Body of pancreas (tissue), 4 donors: ENCODE measurements at regions not wholly inside any gene's neighbourhood (a gene's known extent, or its start where the extent isn't known, plus 50 kb on each side); places are given as distances from the start of the nearest gene placed in this dataset.
"Not testable (repeated sequence)": the region's sequence is repeated elsewhere in the genome, so short reads cannot be mapped to it uniquely, and the experiment has no call there.

ENCODE experiments used
- ATAC-seq: fragments of 150-250 bp; one replicate; pipeline ENCODE4 v1.9.1; 2016
- DNase-seq, 4 donors: peaks; one replicate each; pipeline ENCODE4 v3.0.0-alpha.2; 2019
- H3K27ac ChIP-seq, 4 donors: fragments of 200-600 bp; sonication (generic); 1 replicate in 3 of 4; 2 replicates in 1 of 4; pipeline versions ENCODE4 v1.5.1 to v1.6.1; 2016 to 2019; ENCODE audit warnings: mild to moderate bottlenecking in 1 of 4, mixed read lengths in 1 of 4, moderate library complexity in 1 of 4
- H3K27me3 ChIP-seq, 2 donors: fragments of 200-600 bp; sonication (generic); one replicate each; pipeline ENCODE4 v1.6.0; 2016; ENCODE audit warnings: mild to moderate bottlenecking in 1 of 2
- H3K36me3 ChIP-seq, 2 donors: fragments of 200-600 bp; sonication (generic); replicated peaks in 1 of 2; 2 replicates each; pipeline ENCODE4 v1.5.1; 2016; ENCODE audit warnings: low read depth in 2 of 2; ENCODE audit not compliant: insufficient read depth in 1 of 2
- H3K4me1 ChIP-seq: fragments of 200-600 bp; sonication (generic); one replicate; pipeline ENCODE4 v1.6.0; 2016
- H3K4me3 ChIP-seq, 2 donors: fragments of 200-600 bp; sonication (generic); 1 replicate in 1 of 2; 2 replicates in 1 of 2; pipeline ENCODE4 v1.5.1; 2016 to 2019
- H3K9me3 ChIP-seq, 3 donors: fragments of 200-600 bp; sonication (generic); 1 replicate in 2 of 3; 2 replicates in 1 of 3; pipeline ENCODE4 v1.5.1; 2016
- POLR2A ChIP-seq, 3 donors: fragments of 450-650 bp; IDR thresholded peaks; one replicate each; pipeline ENCODE4 v1.6.1; 2016; ENCODE audit warnings: antibody characterized with exemption in 3 of 3, mild to moderate bottlenecking in 2 of 3
- WGBS, 2 donors: methylation state at CpG; one replicate each; pipeline ENCODE4 v1.1.5; 2017; 5-methylcytosine and 5-hydroxymethylcytosine counted together
- intact Hi-C: fragments of 100-400 bp; cut with DNase I; formaldehyde crosslinking; loops from one replicate; pipeline ENCODE4 v1.15.1; 2023
- TF ChIP-seq, protein P1 (sequence below), 7 experiments: fragments of 450-650 bp in 4 of 7; fragments of 200-600 bp in 3 of 7; sonication (generic) in 3 of 7; IDR thresholded peaks; one replicate each; pipeline ENCODE4 v1.5.1; 2016 to 2019; ENCODE audit warnings: antibody characterized with exemption in 7 of 7

DNA sequence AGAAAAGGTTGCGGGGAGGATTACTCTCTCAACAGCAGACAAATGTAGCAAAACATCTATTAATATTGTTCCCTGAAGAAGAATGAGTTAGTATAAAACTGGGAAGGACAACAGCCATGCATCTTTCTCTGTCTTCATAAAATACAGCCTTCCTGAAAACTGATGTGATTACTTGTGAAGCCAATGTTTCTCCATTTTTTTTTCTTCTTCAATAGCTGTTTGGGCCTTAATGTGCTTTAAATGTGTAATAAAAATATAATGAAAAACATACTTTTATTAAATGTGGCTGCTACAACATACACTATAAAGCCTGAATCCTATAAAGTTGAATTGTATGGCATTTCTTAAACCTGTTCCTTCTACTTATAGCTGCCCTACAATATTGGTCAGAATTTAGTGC lies 146.3 kb upstream of the LMCD1 start:
- Histone ChIP-seq H3K9me3 (no peaks in the 10 kb centered on the region), H3K4me3 (no peak overlapping the region), H3K27ac (no peak overlapping the region), H3K4me1 (no peaks in the 10 kb centered on the region), H3K27me3 (no peaks in the 10 kb centered on the region), H3K36me3 (no peaks in the 10 kb centered on the region)
- intact Hi-C loops: no loop called here
- DNase-seq (no peak), ATAC-seq (no peak)
- 92 to 100% methylated on average over 1 of the region's 1 CpG for WGBS, 2 donors
- no peak for TF ChIP-seq POLR2A (IDR thresholded peaks at IDR 0.05)
- TF ChIP-seq, protein P1, sequence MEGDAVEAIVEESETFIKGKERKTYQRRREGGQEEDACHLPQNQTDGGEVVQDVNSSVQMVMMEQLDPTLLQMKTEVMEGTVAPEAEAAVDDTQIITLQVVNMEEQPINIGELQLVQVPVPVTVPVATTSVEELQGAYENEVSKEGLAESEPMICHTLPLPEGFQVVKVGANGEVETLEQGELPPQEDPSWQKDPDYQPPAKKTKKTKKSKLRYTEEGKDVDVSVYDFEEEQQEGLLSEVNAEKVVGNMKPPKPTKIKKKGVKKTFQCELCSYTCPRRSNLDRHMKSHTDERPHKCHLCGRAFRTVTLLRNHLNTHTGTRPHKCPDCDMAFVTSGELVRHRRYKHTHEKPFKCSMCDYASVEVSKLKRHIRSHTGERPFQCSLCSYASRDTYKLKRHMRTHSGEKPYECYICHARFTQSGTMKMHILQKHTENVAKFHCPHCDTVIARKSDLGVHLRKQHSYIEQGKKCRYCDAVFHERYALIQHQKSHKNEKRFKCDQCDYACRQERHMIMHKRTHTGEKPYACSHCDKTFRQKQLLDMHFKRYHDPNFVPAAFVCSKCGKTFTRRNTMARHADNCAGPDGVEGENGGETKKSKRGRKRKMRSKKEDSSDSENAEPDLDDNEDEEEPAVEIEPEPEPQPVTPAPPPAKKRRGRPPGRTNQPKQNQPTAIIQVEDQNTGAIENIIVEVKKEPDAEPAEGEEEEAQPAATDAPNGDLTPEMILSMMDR (IDR thresholded peaks at IDR 0.05): no peak

DNA sequence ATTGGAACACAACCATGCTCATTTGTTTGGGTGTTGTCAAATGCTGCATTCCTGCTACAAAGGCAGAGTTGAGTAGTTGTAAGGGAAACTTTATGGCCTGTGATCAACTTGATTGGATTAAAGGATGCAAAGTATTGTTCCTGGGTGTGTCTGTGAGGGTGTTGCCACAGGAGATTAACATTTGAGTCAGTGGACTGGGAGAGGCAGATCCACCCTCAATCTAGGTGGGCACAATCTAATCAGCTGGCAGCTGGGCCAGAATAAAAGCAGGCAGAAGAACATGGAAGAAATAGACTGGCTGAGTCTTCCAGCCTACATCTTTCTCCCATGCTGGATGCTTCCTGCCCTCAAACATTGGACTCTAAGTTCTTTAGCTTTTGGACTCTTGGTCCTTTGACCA lies 145.6 kb upstream of the LMCD1 start:
- intact Hi-C loops, H3K4me1 ChIP-seq, H3K27ac ChIP-seq, ATAC-seq, H3K9me3 ChIP-seq, DNase-seq, H3K27me3 ChIP-seq, H3K4me3 ChIP-seq, H3K36me3 ChIP-seq: not testable (repeated sequence)

GRCh38 chr3:8357859-8358258 lies 143.8 kb upstream of the LMCD1 start:
- Histone ChIP-seq H3K27me3 (no peaks in the 10 kb centered on the region), H3K9me3 (no peaks in the 10 kb centered on the region), H3K27ac (no peak overlapping the region), H3K36me3 (no peaks in the 10 kb centered on the region), H3K4me1 (no peaks in the 10 kb centered on the region), H3K4me3 (no peak overlapping the region)
- DNase-seq (no peak), ATAC-seq (no peak)
- intact Hi-C loops: no loop called here
- TF ChIP-seq, protein P1 (IDR thresholded peaks at IDR 0.05): no peak
- no peak for TF ChIP-seq POLR2A (IDR thresholded peaks at IDR 0.05)
- WGBS, 2 donors: 71% methylated on average over 7 of the region's 7 CpGs

DNA sequence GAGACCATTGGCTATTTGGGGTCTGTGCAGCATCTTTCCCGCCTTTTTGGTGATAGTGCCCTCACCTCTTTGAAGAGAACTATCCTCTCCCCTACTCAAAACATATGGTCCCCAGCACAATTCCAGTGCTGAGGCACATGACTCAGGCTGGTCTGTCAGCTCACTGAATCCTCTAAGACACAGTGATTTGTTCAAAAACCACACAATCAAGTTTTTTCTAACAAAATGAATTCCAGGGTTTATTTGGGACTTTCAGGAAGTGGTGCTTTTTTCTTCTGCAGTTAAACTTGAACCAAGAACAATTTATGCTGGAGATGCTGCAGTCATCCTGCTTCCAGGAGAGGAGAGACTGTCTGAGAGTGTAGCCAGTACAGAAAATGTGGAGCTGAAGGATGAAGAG lies 142.5 kb upstream of the LMCD1 start:
- 96 to 100% methylated on average over 1 of the region's 1 CpG for WGBS, 2 donors
- DNase-seq: no peak
- no peak for TF ChIP-seq POLR2A (IDR thresholded peaks at IDR 0.05)
- TF ChIP-seq, protein P1 (IDR thresholded peaks at IDR 0.05): no peak
- Histone ChIP-seq H3K4me3 (no peak overlapping the region), H3K36me3 (no peaks in the 10 kb centered on the region), H3K27me3 (no peaks in the 10 kb centered on the region), H3K9me3 (no peaks in the 10 kb centered on the region), H3K27ac (no peak overlapping the region), H3K4me1 (no peaks in the 10 kb centered on the region)
- intact Hi-C loops: no loop called here
- ATAC-seq: no peak

DNA sequence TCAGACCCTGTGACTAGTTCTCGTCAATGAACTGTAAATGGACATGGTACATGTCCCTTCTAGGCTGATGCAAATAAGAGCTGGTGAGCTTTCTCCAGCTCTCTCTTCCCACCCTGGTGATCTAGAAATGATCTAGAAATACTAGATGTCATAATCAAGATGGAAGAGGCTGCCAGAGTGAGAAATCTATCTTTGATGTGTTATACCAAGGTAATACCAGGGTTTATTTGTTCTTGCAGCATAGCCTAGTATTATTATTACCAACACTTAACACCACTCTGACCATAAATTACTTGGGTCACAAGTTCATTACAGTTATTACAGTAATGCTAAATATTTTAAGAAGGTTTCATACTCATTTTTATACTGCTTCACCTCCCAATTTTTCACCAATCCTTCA lies 138.4 kb upstream of the LMCD1 start:
- no peaks in the 10 kb centered on the region for H3K4me1 ChIP-seq
- H3K27ac ChIP-seq: no peak overlapping the region
- H3K27me3 ChIP-seq: no peaks in the 10 kb centered on the region
- H3K4me3 ChIP-seq: no peak overlapping the region
- H3K9me3 ChIP-seq: no peaks in the 10 kb centered on the region
- no peak for TF ChIP-seq POLR2A (IDR thresholded peaks at IDR 0.05)
- DNase-seq (no peak), ATAC-seq (no peak)
- WGBS, 2 donors: 90 to 92% methylated on average over 1 of the region's 1 CpG
- intact Hi-C loops: no loop called here
- no peaks in the 10 kb centered on the region for H3K36me3 ChIP-seq

GRCh38 chr3:8365541-8365940 lies 136.1 kb upstream of the LMCD1 start:
- intact Hi-C loops: no loop called here
- H3K9me3 ChIP-seq: no peaks in the 10 kb centered on the region
- no peak overlapping the region for H3K4me3 ChIP-seq
- no peak for DNase-seq
- no peak overlapping the region for H3K27ac ChIP-seq
- H3K27me3 ChIP-seq: no peaks in the 10 kb centered on the region
- TF ChIP-seq, protein P1 (IDR thresholded peaks at IDR 0.05): no peak
- TF ChIP-seq POLR2A (IDR thresholded peaks at IDR 0.05): no peak
- no peak for ATAC-seq
- H3K36me3 ChIP-seq: no peaks in the 10 kb centered on the region
- 34 to 50% methylated on average over 5 of the region's 5 CpGs for WGBS, 2 donors
- H3K4me1 ChIP-seq: no peaks in the 10 kb centered on the region
